ENCODE measurements at regions not wholly inside any gene's neighbourhood (a gene's known extent, or its start where the extent isn't known, plus 50 kb on each side); places are given as distances from the start of the nearest gene placed in this dataset. TPM values are rescaled to one million over a fixed set of nuclear protein-coding genes. Genes with fewer than 3 reads are reported as not detected.

DNA sequence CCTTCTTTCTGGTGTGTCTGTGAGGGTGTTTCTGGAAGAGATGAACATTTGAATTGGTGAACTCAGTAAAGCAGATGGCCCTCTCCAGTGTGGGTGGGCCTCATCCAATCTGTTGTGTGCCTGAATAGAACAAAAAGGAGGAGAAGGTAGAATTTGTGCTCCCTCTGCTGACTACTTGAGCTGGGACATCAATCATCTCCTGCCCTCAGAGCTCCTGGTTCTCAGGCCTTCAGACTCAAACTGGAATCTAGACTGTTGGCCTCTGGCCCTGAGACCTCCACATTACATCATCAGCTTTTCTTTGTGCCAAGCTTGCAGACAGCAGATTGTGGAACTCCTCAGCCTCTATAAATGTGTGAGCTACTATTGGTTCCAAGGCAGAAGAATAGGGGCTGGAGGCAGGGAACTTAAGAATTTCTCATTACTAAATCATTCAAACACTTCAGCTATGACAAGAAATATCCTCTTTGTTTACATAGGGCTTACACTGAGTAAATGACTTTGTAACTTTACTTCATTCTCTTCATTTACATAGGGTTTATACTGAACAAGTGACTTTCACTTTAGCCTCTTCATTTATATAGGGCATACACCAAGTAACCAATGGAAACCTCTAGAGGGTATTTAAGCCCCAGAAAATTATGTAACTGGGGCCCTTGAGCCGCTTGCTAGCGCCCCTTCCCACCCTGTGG, 86.9 kb upstream of the NWD2 start:
- TF ChIP-seq POLR2A (IDR thresholded peaks at IDR 0.05): no peak
- no peak for TF ChIP-seq CTCF (IDR thresholded peaks at IDR 0.05)
- intact Hi-C loops (cut with DNase I): no loop called here
- no peaks in the 10 kb centered on the region for H3K27me3 ChIP-seq

GRCh38 chr4:37160653-37161052, 83.9 kb upstream of the NWD2 start:
- TF ChIP-seq POLR2A (IDR thresholded peaks at IDR 0.05) (no peak), CTCF (IDR thresholded peaks at IDR 0.05) (no peak)
- WGBS, 2 donors: 79 to 84% methylated on average over 8 of the region's 8 CpGs
- Histone ChIP-seq H3K4me3 (replicated peaks in 1 of 3) (no peak overlapping the region), H3K4me1 (no peaks in the 10 kb centered on the region), H3K36me3 (no peaks in the 10 kb centered on the region), H3K9me3 (no peaks in the 10 kb centered on the region), H3K27ac (no peak overlapping the region), H3K27me3 (no peaks in the 10 kb centered on the region)
- intact Hi-C loops (cut with DNase I): no loop called here
- no peak for DNase-seq

More for the DNA sequence above, 86.9 kb upstream of the NWD2 start:
- Histone ChIP-seq H3K9me3 (no peaks in the 10 kb centered on the region), H3K4me3 (replicated peaks in 1 of 3) (no peak overlapping the region), H3K4me1 (no peaks in the 10 kb centered on the region), H3K36me3 (no peaks in the 10 kb centered on the region), H3K27ac (no peak overlapping the region)
- WGBS, 2 donors: 83 to 92% methylated on average over 2 of the region's 2 CpGs
- no peak for DNase-seq

GRCh38 chr4:37165844-37166243, 78.7 kb upstream of the NWD2 start:
- no peaks in the 10 kb centered on the region for H3K9me3 ChIP-seq
- DNase-seq: no peak
- no peaks in the 10 kb centered on the region for H3K4me1 ChIP-seq
- intact Hi-C loops (cut with DNase I): no loop called here
- H3K27ac ChIP-seq: no peak overlapping the region
- no peak for TF ChIP-seq CTCF (IDR thresholded peaks at IDR 0.05)
- TF ChIP-seq POLR2A (IDR thresholded peaks at IDR 0.05): no peak
- H3K36me3 ChIP-seq: no peaks in the 10 kb centered on the region
- H3K4me3 ChIP-seq (replicated peaks in 1 of 3): no peak overlapping the region
- no peaks in the 10 kb centered on the region for H3K27me3 ChIP-seq
- 76 to 95% methylated on average over 3 of the region's 3 CpGs for WGBS, 2 donors

- Histone ChIP-seq H3K4me3 (replicated peaks in 1 of 3) (no peak overlapping the region), H3K4me1 (no peaks in the 10 kb centered on the region), H3K36me3 (no peaks in the 10 kb centered on the region), H3K9me3 (no peaks in the 10 kb centered on the region), H3K27ac (no peak overlapping the region), H3K27me3 (no peaks in the 10 kb centered on the region)
- WGBS, 2 donors: 74 to 82% methylated on average over 5 of the region's 5 CpGs
- TF ChIP-seq POLR2A (IDR thresholded peaks at IDR 0.05) (no peak), CTCF (IDR thresholded peaks at IDR 0.05) (no peak)
- no peak for DNase-seq
- intact Hi-C loops (cut with DNase I): no loop called here
Observed at GRCh38 chr4:37169956-37170355, 74.6 kb upstream of the NWD2 start.

DNA sequence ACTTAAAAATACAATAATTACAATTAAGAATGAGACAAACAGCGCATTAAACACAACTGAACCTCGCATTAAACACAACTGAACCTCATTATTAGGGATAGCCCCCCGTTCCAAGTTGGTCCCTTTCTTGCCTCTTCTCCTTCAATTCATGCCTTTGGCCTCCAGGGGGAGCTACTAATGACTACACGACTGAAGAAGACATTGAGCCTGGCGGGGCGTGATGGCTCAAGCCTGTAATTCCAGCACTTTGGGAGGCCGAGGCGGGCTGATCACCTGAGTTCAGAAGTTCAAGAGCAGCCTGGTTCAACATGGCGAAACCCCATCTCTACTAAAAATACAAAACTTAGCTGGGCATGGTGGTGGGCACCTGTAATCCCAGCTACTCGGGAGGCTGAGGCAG, 56.4 kb upstream of the NWD2 start:
- no peak for DNase-seq
- H3K27ac ChIP-seq: no peak overlapping the region
- H3K4me1 ChIP-seq: no peaks in the 10 kb centered on the region
- intact Hi-C loops (cut with DNase I): no loop called here
- no peaks in the 10 kb centered on the region for H3K36me3 ChIP-seq
- H3K27me3 ChIP-seq: no peaks in the 10 kb centered on the region
- H3K9me3 ChIP-seq: no peaks in the 10 kb centered on the region
- 73 to 76% methylated on average over 10 of the region's 10 CpGs for WGBS, 2 donors
- no peak for TF ChIP-seq POLR2A (IDR thresholded peaks at IDR 0.05)
- TF ChIP-seq CTCF (IDR thresholded peaks at IDR 0.05): no peak
- H3K4me3 ChIP-seq (replicated peaks in 1 of 3): no peak overlapping the region

Small RNA genes in the stretch of these regions (microRNA-seq; reads per million reads assigned to microRNA genes)
- not detected for gene MIR1255B1
